Panc1 (cell line): ENCODE measurements at regions not wholly inside any gene's neighbourhood (a gene's known extent, or its start where the extent isn't known, plus 50 kb on each side); places are given as distances from the start of the nearest gene placed in this dataset.

Experiments
- CTCF ChIP-seq: fragments of 450-650 bp; IDR thresholded peaks from 2 replicates; pipeline ENCODE4 v1.5.1; 2017; ENCODE audit warnings: mild to moderate bottlenecking
- POLR2AphosphoS5 ChIP-seq: IDR thresholded peaks from 2 replicates; pipeline ENCODE4 v1.6.1; 2012; ENCODE audit warnings: mild to moderate bottlenecking, low read depth, low read length, moderate library complexity
- REST ChIP-seq, 2 experiments: IDR thresholded peaks; 2 replicates each; pipeline ENCODE4 v1.6.1; 2011 to 2012; ENCODE audit warnings: low read depth in 2 of 2, control low read depth in 1 of 2, low read length in 1 of 2, mild to moderate bottlenecking in 1 of 2, moderate library complexity in 1 of 2; ENCODE audit not compliant: insufficient read depth in 1 of 2
- TCF7L2 ChIP-seq: IDR thresholded peaks from 2 replicates; pipeline ENCODE4 v1.6.1; 2011; ENCODE audit warnings: mild to moderate bottlenecking, low read depth, low read length, inconsistent platforms

GRCh38 chr5:106307265-106307664 is 1363.5 kb downstream of the EFNA5 start:
- no peak for TF ChIP-seq CTCF
- no peak for TF ChIP-seq REST (IDR thresholded peaks at IDR 0.05; ENCODE audit: insufficient read depth in 1 of 2, low read depth in 2 of 2, low read length in 1 of 2)
- no peak for TF ChIP-seq POLR2AphosphoS5
- no peak for TF ChIP-seq TCF7L2
